ENCODE measurements at regions not wholly inside any gene's neighbourhood (a gene's known extent, or its start where the extent isn't known, plus 50 kb on each side); places are given as distances from the start of the nearest gene placed in this dataset.
"Not testable (repeated sequence)": the region's sequence is repeated elsewhere in the genome, so short reads cannot be mapped to it uniquely, and the experiment has no call there.

DNA sequence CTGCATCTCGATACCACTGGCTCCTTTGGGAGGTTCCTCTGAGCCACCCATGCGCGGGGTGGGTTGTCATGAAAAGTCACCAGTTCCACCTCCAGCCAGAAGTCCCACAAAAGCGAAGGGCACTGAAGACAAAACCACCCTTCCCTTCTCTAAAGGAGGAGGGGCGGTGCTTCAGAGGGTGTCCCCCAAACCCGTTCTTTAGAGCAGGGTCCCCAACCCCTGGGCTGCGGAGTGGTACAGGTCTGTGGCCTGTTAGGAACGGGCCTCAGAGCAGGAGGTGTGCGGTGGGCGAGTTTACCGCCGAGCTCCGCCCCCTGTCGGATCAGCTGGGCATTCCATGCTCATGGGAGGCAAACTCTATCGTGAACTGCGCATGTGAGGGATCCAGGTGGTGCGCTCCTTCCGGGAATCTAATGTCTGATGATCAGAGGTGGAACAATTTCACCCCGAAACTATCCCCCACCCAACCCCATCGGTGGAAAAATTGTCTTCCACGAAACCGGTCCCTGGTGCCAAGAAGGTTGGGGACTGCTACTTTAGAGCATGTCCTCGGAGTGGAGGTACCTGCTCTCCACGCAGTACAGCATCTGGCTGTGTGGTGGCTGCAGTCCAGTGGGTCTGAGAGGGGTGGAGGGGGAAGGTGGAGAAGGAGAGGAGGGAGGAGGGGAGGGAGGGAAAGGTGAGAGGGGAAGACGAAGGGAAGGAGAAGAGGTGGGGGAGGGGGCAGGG is 72.9 kb upstream of the SEPTIN5 start:
- no peak for DNase-seq (ENCODE audit: low read depth)

DNA sequence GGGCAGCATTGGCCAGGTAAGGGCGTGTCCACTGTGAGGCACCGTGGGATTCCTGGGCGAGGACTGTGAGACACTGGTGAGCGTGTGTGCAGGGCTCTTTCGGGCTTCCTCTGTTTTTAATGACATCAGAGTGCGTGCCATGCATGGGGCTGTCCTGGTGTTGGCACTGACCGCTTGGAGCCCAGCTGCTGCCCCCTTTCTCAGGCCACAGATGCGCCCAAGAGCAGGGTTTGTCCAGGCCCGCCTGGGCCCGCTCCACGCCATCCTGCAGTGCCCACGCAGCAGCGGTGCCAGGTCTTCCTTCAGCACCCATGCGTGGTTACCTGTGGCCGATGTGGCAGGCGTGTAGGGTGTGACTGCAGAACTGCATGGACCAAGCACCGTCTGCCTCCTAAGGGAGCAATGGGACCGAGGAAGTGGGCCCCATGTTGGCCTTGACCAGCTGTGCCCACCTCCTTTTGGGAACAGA is 72.3 kb upstream of the SEPTIN5 start:
- DNase-seq (ENCODE audit: low read depth): no peak

DNA sequence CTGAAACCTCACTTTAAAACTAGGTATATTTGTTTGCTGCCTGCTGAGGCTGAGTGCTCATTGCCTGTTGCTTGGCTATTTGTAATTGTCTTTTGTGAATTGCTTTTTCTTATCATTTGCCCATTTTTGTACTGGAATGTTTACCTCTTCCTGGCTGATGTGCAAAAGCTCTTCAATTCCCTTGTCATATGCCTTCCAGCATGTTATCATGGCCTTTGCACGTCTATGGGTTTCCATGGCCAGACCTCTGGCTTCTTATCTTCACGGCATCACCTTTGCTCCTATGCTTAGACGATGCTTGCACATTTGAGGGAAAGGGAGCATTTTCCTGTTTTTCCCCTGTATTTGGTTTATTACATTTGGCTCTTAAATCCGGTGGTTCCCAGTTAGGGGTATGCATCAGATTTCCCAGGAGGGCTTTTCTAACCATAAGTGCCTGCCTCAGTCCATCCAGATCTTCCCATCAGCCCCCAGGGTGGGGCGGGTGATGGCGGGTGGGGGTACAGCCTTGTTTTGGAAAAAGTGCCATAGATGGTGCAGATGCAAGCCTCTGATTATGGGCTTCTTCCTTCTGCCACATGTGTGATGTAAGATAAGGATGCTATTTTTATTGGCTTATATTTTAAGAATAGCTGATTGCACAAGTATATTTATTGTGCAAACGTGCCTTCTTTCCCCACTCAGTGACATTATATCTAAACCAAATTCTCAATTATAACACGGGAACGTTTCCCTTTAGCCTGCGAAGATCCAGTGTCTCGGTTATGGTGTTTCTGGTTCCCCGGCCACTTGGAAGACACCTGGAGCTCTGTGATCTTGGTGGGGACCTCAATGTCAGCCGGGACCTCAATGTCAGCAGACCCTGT is 70.6 kb upstream of the SEPTIN5 start:
- DNase-seq (ENCODE audit: low read depth): no peak

DNA sequence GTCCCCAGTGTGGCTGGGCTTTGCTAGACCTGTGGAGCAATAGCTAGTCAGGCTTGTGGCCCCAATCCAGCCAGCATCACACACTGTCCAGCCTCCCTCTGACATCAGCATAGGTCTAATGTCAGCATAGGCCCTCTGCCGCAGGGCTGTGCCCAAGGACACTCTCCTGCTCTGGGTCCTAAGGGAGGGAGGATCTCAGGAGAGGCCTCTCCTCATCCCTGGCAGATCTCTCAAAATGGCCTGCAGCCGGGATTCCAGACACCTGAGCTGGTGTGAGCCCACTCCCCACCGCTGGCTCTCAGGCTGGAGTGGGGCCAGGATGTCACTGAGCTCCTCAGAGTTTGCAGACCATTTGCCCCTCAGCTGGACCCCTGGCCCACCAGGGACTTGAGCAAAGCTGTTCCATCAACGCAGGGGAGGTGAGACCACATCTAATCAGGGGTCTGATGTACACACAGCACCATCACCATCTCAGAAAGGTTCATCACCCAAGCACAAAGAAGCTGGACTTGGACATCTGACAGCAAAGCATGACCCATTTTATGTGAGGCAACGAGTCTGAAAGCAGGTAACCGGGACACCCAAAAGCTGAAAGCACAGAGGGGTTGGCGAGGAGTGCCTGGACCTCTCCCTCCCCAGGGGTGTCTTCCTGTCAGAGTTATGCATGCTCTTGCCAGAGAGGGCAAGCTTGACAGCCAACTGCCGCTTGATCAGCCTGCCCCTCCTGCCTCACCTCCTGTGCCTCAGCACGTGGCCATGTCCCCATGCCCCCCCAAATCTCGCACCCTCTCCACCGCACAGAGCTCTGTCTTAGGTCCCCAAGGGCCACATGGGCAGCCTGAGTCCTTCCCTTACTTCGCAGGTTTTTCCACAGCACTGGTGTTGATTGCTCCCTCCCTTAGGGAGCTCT is 69.7 kb upstream of the SEPTIN5 start:
- no peak for DNase-seq (ENCODE audit: low read depth)

DNA sequence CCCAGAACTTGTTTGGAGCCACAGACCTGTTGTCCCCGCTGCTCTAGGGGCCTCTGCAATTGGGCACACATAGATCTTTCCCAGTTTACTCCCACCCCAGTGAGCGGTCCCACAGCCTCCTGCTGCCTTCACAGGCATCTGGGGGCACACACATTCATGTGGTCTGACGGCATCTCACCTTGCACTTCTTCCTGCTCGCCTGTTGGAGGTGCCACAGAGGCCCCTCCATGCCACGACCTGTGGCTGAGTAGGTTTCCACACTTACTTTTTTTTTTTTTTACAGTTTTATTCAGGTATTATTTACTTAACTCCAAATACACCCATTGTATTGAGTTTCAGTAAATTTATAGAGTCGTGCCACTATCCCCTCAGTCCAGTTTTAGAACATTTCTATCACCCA is 68.9 kb upstream of the SEPTIN5 start:
- DNase-seq (ENCODE audit: low read depth): no peak

DNA sequence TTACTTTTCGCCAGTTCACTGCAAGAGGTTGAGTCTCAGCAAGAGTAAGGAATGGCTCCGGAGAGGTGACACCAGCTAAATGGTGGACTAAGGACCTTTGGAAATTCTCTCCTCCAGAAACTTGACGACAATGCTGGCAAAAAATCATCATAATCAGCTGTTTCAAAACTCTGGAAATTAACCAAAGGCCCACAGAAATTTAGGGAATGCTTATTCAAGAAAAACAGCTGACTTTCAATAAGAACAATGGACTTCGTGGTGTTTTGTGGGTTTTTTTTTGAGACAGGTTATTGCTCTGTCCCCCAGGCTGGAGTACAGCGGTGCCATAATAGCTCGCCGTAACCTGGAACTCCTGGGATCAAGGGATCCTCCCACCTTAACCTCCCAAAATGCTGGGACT is 68.4 kb upstream of the SEPTIN5 start:
- no peak for DNase-seq (ENCODE audit: low read depth)

DNA sequence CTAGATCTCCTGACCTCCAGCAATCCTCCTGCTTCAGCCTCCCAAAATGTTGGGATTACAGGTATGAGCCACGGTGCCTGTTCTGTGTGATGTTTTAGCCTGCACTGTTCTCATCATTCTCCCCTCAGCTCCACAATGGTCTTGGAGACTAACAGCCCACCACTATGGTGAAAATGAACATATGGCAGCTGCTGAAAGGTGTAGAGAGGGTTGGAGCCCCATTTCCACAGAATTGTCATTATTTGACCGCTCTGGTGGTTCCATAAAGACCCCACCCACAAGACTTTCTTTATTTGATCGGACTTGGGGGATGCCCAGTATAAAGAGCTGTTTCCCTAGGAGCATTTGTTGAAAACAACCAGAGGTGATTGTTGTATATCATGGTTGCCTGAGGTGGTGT is 67.9 kb upstream of the SEPTIN5 start:
- DNase-seq (ENCODE audit: low read depth): no peak

DNA sequence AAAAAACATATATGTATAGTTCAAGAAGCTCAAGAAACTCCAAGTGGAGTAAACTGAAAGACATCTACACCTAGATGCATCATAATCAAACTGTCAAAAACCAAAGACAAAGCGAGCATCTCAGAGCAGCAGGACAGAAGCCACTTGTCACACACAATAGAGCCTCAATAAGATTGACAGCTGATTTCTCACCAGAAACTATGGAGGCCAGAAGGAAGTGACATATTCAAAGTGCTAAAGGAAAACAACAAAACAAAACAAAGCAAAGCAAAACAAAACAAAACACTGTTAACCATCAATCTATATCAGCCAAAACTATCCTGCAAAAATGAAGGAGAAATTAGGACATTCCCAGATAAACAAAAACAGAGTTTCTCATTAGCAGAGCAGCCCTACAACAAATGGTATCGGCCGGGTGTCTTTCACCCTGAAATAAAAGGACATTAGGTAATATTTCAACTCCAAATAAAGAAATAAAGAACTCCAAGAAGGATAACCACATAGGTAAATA is 65.8 kb upstream of the SEPTIN5 start:
- no peak for DNase-seq (ENCODE audit: low read depth)

DNA sequence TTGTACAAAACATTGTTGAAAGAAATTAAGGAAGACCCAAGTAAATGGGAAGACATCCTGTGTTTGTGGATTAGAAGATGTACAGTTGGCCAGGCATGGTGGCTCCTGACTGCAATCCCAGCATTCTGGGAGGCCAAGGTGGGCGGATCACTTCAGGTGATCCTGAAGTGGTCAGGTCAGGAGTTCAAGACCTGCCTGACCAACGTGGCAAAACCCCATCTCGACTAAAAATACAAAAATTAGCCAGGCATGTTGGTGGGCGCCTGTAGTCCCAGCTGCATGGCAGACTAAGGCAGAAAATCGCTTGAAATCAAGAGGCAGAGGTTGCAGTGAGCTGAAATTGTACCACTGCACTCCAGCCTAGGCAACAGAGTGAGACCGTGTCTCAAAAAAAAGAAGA is 62.0 kb upstream of the SEPTIN5 start:
- DNase-seq (ENCODE audit: low read depth): no peak

DNA sequence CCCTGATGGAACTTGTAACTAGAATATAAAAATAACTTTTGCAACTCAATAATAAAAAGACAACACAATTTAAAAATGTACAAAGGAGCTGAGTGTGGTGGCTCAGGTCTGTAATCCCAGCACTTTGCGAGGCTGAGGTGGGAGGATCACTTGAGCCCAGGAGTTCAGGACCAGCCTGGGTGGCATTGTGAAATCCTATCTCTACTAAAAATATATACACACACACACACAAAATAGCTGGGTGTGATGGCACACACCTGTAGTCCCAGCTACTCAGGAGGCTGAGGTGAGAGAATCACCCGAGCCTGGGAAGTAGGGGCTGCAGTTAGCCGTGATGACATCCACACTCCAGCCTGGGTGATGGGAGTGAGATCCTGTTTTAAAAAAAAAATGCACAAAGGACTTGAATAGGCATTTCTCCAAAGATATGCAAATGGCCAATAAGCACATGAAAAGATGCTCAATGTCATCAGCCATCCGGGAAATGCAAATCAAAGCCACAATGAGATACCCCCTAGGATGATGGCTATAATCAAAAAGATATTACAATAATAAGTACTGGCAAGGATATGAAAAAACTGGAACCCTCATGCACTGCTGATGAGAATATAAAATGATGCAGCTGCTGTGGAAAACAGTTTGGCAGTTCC is 59.8 kb upstream of the SEPTIN5 start:
- no peak for DNase-seq (ENCODE audit: low read depth)

DNA sequence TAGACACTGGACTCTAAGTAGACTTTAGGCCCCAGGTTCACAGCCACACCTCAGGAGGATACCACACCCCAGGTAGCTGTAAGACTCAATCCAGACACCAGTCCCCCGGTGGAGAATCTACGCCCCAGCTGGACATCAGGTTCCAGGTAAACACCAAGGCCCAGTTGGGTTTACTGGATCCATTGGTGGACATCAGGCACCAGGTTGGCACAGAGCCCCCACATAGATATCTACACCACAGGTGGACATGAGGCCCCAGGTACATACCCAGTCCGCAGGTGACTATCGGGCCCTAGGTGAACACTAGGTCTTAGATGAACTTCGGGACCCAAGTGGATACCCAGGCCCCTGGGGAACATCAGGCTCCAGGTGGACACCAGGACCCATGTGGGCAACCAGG is 58.9 kb upstream of the SEPTIN5 start:
- no peak for DNase-seq (ENCODE audit: low read depth)

DNA sequence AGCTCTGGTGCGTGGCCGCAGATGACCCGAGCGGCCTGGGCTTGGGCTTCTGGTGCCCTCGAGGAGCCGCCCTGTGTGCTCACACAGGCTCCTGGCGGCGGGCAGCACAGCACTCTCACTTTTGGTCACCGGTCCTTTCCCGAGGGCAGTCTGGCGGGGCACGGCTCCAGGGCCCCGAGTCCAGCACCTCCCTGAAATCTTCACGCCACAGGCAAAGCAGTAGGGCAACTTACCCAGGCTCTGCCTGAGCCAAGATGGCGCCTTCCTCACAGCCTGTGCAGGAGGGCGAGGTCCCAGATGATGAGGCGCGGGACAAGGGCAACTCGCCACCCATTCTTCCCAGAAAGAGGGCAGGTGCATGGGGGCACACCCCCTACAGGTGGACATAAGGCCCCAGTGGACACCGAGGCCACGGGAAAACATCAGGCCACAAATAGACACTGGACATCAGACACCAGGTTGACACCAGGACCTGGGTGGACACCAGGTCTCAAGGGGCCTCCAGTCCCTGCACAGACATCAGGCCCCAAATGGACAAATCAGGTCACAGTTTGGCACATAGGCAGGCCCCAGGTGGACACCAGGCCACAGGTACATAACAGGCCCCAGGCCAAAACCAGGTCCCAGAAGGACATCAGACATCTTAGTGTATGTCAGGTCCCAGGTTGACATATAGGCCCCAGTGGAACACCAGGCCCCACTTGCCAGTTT is 57.6 kb upstream of the SEPTIN5 start:
- no peak for DNase-seq (ENCODE audit: low read depth)

DNA sequence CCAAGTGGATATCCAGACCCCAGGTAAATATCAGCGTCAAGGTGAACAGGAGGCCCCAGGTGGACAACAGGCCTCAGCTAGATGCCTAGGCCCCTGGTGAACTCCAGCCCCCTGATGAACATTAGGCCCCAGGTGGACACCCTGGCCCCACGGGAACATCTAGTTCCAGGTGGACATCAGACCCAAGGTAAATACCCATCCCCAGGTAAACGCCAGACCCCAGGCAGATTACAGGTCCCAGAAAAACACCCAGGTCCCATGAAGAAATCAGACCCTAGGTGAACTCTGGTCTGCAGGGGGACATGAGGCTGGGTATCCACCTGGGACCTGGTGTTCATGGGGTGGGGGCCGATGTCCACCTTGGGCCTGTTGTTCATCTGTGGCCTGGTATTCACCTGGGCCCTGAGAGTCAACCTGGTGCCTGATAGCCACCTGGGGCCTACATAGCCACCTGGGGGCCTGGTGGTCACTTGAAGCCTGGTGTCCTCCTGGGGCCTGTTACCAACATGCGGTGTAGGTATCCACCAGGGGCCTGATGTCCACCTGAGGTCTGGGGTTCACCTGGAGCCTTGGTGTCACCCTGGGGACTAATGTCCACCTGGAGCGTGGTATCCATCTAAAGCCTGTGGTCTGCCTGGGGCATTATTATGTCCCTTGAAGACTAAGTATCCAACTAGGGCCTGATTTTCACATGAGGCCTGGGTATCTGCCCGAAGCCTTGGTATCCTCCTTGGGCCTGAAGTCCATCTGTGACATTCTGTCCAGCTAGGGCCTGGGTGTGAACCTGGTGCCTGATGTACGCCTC is 56.8 kb upstream of the SEPTIN5 start:
- DNase-seq (ENCODE audit: low read depth): no peak

DNA sequence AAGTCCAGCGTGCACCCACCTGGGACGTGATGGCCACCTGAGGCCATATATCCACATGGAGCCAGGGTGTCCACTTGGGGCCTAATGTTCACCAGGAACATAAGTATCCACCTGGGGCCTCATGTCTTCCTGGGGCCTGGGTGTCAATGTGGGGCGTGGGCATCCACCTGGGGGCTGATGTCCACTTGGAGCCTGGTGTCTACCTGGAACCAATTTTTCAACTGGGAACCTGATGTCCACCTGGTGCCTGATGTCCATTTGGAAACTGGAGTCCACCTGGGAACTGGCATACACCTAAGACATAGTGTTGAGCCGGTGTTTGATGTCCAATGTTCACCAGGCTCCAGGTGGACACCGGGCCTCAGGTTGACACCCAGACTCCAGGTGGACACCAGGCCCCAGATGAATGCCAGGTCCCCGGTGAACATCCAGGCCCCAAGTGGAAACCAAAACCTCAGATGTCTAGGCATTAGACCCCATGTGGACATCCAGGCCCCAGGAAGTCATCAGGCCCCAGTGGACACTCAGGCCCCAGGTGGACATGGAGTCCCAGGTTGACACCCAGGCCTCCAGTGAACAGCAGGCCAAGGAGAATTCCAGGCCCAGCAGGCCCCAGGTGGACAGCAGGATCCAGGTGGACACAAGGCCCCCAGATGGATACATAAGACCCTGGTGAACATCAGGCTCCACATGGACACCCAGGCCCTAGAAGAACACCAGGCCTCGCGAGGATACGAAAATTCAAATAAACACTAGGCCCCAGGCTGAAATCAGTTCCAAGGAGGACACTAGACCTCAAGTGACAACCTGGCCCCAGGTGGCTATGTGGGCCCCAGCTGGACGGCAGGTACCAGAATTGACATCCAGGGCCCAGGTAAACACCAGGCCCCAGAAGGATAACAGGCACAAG is 56.0 kb upstream of the SEPTIN5 start:
- DNase-seq (ENCODE audit: low read depth): no peak

DNA sequence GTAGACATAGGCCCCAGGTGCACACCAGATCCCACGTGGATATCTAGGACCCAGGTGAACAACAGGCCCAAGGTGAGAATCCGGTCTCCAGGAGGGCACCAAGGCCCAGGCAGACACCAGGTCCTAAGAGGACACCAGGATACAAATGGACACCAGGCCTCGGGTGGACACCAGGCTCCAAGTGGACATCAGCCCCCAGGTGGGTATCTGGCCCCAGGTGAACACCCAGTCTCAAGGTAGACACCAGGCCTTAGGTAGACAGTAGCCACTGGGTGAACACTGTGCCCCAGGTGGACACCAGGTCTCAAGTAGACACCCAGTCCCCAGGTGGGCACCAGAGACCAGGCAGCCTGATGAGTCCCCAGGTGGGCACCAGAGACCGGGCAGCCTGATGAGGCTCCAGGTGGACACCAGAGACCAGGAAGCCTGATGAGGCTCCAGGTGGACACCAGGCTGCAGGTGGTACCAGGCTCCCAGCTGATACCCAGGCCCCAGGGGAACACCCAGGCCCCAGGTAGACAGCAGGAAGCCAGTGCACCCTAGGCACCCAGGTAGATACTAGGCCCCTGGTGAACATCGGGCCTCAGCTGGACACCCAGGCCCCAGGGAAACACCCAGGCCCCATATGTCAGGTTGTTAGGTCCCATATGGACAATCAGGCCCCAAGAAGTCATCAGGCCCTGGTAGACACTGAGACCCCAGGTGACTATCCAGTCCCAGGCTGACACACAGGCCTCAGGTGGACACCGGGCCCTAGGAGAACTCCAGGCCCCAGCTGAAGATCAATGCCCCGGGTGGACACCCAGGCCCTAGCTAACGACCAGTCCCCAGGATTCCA is 55.1 kb upstream of the SEPTIN5 start:
- no peak for DNase-seq (ENCODE audit: low read depth)

DNA sequence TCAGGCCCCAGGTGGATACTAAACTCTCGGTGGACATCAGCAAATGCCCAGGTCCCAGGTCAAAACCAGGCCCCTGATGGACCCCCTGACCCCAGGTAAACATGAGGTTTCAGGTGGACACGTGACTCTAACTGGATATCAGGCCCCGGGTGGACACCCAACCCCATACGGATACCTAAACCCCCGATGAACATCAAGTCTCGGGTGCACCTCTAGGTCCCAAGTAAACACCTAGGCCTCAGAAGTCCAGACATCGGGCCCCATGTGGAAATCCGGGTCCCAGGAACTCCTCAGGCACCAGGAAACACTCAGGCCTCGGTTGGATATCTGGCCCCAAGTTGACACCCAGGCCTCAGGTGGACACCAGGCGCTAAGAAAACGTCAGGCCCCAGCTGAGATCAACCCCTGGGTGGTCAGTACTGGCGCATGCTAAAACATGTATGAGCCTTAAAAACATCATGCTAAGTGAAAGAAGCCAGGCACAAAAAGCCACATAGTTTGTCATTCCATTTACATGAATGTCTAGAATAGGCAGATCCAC is 54.4 kb upstream of the SEPTIN5 start:
- DNase-seq (ENCODE audit: low read depth): no peak

DNA sequence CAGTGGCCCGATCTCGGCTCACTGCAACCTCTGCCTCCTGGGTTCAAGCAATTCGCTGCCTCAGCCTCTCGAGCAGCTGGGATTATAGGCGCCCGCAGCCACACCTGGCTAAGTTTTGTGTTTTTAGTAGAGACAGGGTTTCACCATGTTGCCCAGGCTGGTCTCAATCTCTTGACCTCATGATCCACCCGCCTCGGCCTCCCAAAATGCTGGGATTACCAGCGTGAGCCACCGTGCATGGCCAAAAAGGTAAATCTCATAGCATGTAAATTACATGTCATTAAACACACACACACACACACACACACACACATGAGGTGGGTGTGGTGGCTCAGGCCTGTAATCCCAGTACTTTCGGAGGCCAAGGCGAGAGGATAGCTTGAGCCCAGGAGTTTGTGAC is 53.7 kb upstream of the SEPTIN5 start:
- not testable (repeated sequence) for DNase-seq (ENCODE audit: low read depth)

DNA sequence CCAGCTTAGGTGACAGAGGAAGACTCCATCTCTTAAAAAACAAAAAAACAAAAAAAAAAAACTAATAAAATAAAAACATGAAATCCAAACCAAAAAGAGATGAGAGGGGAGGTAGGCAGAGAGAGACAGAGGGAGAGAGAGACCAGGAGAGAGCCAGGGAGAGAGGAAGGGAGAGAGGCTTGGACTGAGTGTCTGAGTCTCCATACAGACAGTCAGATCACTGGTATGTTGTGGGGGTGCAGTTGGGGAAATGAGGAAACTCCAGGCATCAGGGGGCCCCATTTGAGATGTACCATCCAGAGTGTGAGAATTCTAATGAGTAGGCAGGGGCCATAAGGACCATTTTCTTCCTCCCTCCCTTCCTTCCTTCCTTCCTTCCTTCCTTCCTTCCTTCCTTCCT is 53.1 kb upstream of the SEPTIN5 start:
- no peak for DNase-seq (ENCODE audit: low read depth)
